K562 (cell line): ENCODE measurements at regions not wholly inside any gene's neighbourhood (a gene's known extent, or its start where the extent isn't known, plus 50 kb on each side); places are given as distances from the start of the nearest gene placed in this dataset.

ENCODE experiments used
- ATAC-seq: fragments of 200-7000 bp; cut with Tn5 transposase; 3 replicates; pipeline ENCODE4 v1.9.1; 2020; ENCODE audit warnings: moderate library complexity
- BruUV-seq: library from RNA; stranded (reverse); fragments of 400-500 nt; replicated peaks from 2 replicates; lab custom pipeline; 2021; lab: Mats Ljungman, UMichigan
- CTCF ChIA-PET: fragments of 300-600 bp; formaldehyde crosslinking; extraction: SDS; loops from one replicate; lab custom pipeline; 2021; ENCODE audit warnings: low intra/inter-chr PET ratio; lab: Yijun Ruan, JAX
- POLR2A ChIA-PET: fragments of 300-600, 350-650 bp; sonication (Branson Sonifier 250); formaldehyde crosslinking; extraction: SDS; loops from one replicate; lab custom pipeline; 2021; ENCODE audit warnings: antibody characterized with exemption, inconsistent platforms; lab: Yijun Ruan, JAX
- DNase-seq, 4 experiments: peaks; one replicate each; pipeline versions ENCODE4 v3.0.0 to v3.0.0-alpha.2; 2011 to 2018; ENCODE audit warnings: low spot score in 3 of 4, mixed read lengths in 3 of 4; ENCODE audit errors: extremely low read depth in 1 of 4
- FAIRE-seq: peaks from 2 replicates; lab custom pipeline; 2011; peaks lifted over from hg19 to GRCh38; lab: Jason Lieb, UNC
- H2AFZ ChIP-seq: 2 replicates; pipeline ENCODE4 v1.6.0; 2011; ENCODE audit warnings: low read depth, low read length, control low read depth, inconsistent platforms
- H3K27ac ChIP-seq: fragments of 200-600 bp; 3 replicates; pipeline ENCODE4 v1.8.0; 2011; ENCODE audit warnings: low read depth, mild to moderate bottlenecking, control low read depth, inconsistent platforms, low read length, moderate library complexity, mixed read lengths; ENCODE audit errors: extremely low read depth
- H3K27me3 ChIP-seq, 2 experiments: fragments of 300-600 bp in 1 of 2; 2 replicates in 1 of 2; 3 replicates in 1 of 2; pipeline versions ENCODE4 v1.6.0 to v1.8.0; 2011; ENCODE audit warnings: inconsistent platforms in 2 of 2, low read length in 2 of 2, mild to moderate bottlenecking in 1 of 2, mixed read lengths in 1 of 2, moderate library complexity in 1 of 2; ENCODE audit not compliant: control insufficient read depth in 2 of 2, insufficient read depth in 2 of 2
- H3K36me3 ChIP-seq: fragments of 300-600 bp; 3 replicates; pipeline ENCODE4 v1.8.0; 2011; ENCODE audit warnings: mild to moderate bottlenecking, low read length, inconsistent platforms; ENCODE audit not compliant: control insufficient read depth, insufficient read depth
- H3K4me1 ChIP-seq, 2 experiments: fragments of 200-600 bp in 1 of 2; replicated peaks in 1 of 2; 2 replicates in 1 of 2; 3 replicates in 1 of 2; pipeline versions ENCODE4 v1.5.1 to v1.8.0; 2011; ENCODE audit warnings: inconsistent platforms in 2 of 2, low read length in 2 of 2, mild to moderate bottlenecking in 1 of 2, mixed read lengths in 1 of 2, moderate library complexity in 1 of 2; ENCODE audit not compliant: control insufficient read depth in 2 of 2, insufficient read depth in 2 of 2
- H3K4me2 ChIP-seq: 2 replicates; pipeline ENCODE4 v1.6.1; 2011; ENCODE audit warnings: low read length, control low read depth, inconsistent platforms, mixed read lengths; ENCODE audit not compliant: insufficient read depth
- H3K4me3 ChIP-seq: fragments of 200-600 bp; sonication (generic), shearing (Covaris generic); 2 replicates; pipeline ENCODE4 v1.5.1; 2016; ENCODE audit warnings: control low read depth, inconsistent platforms
- H3K79me2 ChIP-seq: fragments of 200-600 bp; 3 replicates; pipeline ENCODE4 v1.8.0; 2011; ENCODE audit warnings: low read length, inconsistent platforms; ENCODE audit not compliant: control insufficient read depth, insufficient read depth
- H3K9ac ChIP-seq, 2 experiments: 2 replicates each; pipeline versions ENCODE4 v1.6.0 to v1.6.1; 2011; ENCODE audit warnings: low read depth in 2 of 2, low read length in 2 of 2, control low read depth in 1 of 2, inconsistent platforms in 1 of 2, mild to moderate bottlenecking in 1 of 2, mixed read lengths in 1 of 2; ENCODE audit not compliant: insufficient read depth in 1 of 2
- H3K9me1 ChIP-seq: one replicate; pipeline ENCODE4 v1.6.0; 2011; ENCODE audit warnings: inconsistent platforms, mild to moderate bottlenecking, low read length, moderate library complexity; ENCODE audit not compliant: control insufficient read depth, insufficient read depth
- H3K9me3 ChIP-seq: replicated peaks from 2 replicates; pipeline ENCODE4 v1.5.1; 2011; ENCODE audit warnings: low read depth, low read length, inconsistent platforms; ENCODE audit not compliant: control insufficient read depth, insufficient read depth
- H4K20me1 ChIP-seq: replicated peaks from 2 replicates; pipeline ENCODE4 v1.6.1; 2011; ENCODE audit warnings: low read length, inconsistent platforms, mixed read lengths; ENCODE audit not compliant: control insufficient read depth, insufficient read depth
- MXI1 ChIP-seq: IDR thresholded peaks from 2 replicates; pipeline ENCODE4 v1.6.1; 2011; ENCODE audit warnings: low read depth, mild to moderate bottlenecking, improper control_type of control experiment, low read length
- RFX1 ChIP-seq: fragments of 450-650 bp; IDR thresholded peaks from 2 replicates; pipeline ENCODE4 v1.6.1; 2016; ENCODE audit warnings: mild to moderate bottlenecking, moderate library complexity
- RHOXF2B ChIP-seq: fragments of 250-450 bp; sonication (Bioruptor Pico); conservative IDR thresholded peaks from 2 replicates; pipeline ENCODE4 v1.5.1; 2021
- WGBS: fragments of 100-300 bp; shearing (Covaris generic); methylation state at CpG from one replicate; pipeline ENCODE4 v1.1.6; 2016; ENCODE audit warnings: low coverage, mixed read lengths; ENCODE audit not compliant: insufficient coverage; ENCODE audit errors: missing lambda C conversion rate; 5-methylcytosine and 5-hydroxymethylcytosine counted together
- in situ Hi-C: fragments of 300-500 bp; cut with MboI; formaldehyde crosslinking; loops from 4 replicates; pipeline ENCODE4 v1.15.0; 2018; ENCODE audit warnings: inconsistent platforms, mixed read lengths
- intact Hi-C: fragments of 100-400 bp; cut with micrococcal nuclease; formaldehyde crosslinking; loops from 2 replicates; pipeline ENCODE4 v1.14.2; 2022
- TF ChIP-seq, protein P1 (sequence below), 2 experiments: fragments of 450-650 bp; IDR thresholded peaks; 2 replicates each; pipeline ENCODE4 v1.6.1; 2016; ENCODE audit warnings: mild to moderate bottlenecking in 2 of 2, borderline replicate concordance in 1 of 2, low read depth in 1 of 2, moderate library complexity in 1 of 2

DNA sequence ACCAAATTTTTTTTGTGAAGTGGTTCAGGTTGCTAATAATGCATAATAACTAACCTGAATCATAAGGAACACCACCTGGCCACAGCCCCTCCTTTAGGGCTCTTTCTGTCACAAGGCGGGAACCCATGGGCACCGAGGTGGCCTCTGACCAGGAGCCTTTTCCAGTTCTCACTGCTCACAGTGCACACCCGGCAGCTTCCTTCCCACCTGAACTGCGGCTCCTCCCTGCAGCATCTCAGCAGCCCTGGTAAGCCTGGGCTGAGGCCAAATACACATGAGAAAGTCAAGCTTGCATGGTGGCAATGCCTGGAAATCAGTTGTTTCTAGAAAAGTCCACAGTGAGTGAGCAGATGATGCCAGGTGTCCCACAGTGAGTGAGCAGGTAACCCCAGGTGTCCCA is 77.6 kb upstream of the SNTG2 start:
- POLR2A ChIA-PET = no interaction called here

More for the DNA sequence above, 77.6 kb upstream of the SNTG2 start:
- Histone ChIP-seq H3K4me3 (no peak overlapping the region), H3K36me3 (no peaks in the 10 kb centered on the region), H3K4me1 (no peaks in the 10 kb centered on the region), H3K9ac (no peak overlapping the region), H3K9me3 (no peaks in the 10 kb centered on the region), H3K9me1 (no peaks in the 10 kb centered on the region), H2AFZ (no peak overlapping the region), H3K27ac (no peak overlapping the region), H3K27me3 (peaks cover 13 to 78% of the 10 kb centered on the region in 2 experiments; a peak in 4 of 5 replicates), H3K79me2 (no peaks in the 10 kb centered on the region), H3K4me2 (no peak overlapping the region), H4K20me1 (no peaks in the 10 kb centered on the region)
- no peak for ATAC-seq
- in situ Hi-C loops (no loop called here), intact Hi-C loops (no loop called here)
- CTCF ChIA-PET = no interaction called here
- no peak for FAIRE-seq
- TF ChIP-seq RHOXF2B (CRISPR knock-in tag) (no peak), RFX1 (no peak), MXI1 (no peak)
- TF ChIP-seq, protein P1, sequence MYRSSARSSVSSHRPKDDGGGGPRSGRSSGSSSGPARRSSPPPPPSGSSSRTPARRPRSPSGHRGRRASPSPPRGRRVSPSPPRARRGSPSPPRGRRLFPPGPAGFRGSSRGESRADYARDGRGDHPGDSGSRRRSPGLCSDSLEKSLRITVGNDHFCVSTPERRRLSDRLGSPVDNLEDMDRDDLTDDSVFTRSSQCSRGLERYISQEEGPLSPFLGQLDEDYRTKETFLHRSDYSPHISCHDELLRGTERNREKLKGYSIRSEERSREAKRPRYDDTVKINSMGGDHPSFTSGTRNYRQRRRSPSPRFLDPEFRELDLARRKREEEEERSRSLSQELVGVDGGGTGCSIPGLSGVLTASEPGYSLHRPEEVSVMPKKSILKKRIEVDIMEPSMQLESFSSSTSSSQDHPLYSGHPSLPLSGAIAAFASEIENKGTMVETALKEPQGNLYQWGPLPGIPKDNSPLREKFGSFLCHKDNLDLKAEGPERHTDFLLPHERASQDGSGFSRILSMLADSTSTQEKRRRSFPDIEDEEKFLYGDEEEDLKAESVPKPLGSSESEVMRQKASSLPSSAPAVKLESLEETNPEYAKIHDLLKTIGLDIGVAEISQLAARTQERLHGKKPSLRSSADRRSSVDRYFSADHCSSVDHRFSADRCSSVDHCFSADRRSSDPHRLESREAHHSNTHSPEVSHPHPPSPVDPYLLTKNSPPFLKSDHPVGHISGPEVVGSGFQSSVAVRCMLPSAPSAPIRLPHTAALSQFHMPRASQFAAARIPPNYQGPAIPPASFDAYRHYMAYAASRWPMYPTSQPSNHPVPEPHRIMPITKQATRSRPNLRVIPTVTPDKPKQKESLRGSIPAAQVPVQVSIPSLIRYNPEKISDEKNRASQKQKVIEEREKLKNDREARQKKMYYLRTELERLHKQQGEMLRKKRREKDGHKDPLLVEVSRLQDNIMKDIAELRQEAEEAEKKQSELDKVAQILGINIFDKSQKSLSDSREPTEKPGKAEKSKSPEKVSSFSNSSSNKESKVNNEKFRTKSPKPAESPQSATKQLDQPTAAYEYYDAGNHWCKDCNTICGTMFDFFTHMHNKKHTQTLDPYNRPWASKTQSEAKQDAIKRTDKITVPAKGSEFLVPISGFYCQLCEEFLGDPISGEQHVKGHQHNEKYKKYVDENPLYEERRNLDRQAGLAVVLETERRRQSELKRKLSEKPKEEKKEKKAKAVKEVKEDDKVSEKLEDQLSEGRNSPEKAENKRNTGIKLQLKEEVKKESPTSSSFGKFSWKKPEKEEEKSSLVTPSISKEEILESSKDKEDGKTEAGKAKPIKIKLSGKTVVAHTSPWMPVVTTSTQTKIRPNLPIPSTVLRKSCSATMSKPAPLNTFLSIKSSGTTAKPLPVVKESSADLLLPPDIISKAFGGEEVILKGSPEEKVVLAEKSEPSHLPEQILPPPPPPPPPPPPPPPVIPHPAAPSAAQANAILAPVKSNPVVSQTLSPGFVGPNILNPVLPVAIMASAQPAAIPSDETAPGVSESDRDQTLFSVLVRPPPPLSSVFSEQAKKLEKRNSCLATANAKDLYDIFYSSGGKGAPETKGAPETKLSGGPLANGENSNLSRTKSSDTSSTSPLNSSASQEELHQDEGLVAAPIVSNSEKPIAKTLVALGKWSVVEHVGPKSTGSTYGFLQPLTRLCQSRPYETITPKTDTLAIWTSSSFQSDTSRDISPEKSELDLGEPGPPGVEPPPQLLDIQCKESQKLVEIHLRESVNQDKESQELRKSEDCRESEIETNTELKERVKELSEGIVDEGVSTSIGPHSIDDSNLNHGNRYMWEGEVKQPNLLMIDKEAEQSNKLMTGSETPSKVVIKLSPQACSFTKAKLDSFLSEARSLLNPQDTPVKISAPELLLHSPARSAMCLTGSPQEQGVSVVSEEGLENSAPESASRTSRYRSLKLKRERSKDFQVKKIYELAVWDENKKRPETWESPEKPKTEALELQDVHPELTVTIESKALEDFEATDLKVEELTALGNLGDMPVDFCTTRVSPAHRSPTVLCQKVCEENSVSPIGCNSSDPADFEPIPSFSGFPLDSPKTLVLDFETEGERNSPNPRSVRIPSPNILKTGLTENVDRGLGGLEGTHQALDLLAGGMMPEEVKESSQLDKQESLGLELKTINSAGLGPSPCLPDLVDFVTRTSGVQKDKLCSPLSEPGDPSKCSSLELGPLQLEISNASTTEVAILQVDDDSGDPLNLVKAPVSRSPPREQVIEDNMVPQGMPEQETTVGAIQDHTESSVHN (IDR thresholded peaks at IDR 0.05; ENCODE audit: borderline replicate concordance in 1 of 2, low read depth in 1 of 2) = no peak
- 3% methylated on average over 4 of the region's 4 CpGs for WGBS
- DNase-seq = no peak
- no TSS peak for BruUV-seq
